T-helper 17 cell (primary cell): ENCODE measurements at regions not wholly inside any gene's neighbourhood (a gene's known extent, or its start where the extent isn't known, plus 50 kb on each side); places are given as distances from the start of the nearest gene placed in this dataset.
"Not testable (repeated sequence)": the region's sequence is repeated elsewhere in the genome, so short reads cannot be mapped to it uniquely, and the experiment has no call there.

Experiments used
- ATAC-seq: fragments of 150-1000 bp; cut with Tn5 transposase; 2 replicates; pipeline ENCODE4 v1.10.0; 2021; ENCODE audit warnings: mild to moderate bottlenecking, moderate library complexity
- DNase-seq, 3 donors: peaks; one replicate each; pipeline versions ENCODE4 v3.0.0 to v3.0.0-alpha.2; 2020 to 2021
- H3K9me3 ChIP-seq: one replicate; pipeline ENCODE4 v1.7.0; 2013; ENCODE audit warnings: low read length, mild to moderate bottlenecking; ENCODE audit not compliant: control insufficient read depth, poor library complexity, severe bottlenecking
- H3K27ac Mint-ChIP-seq: one replicate; pipeline ENCODE4 v1.8.0; 2022; ENCODE audit warnings: mild to moderate bottlenecking, moderate library complexity, mixed read lengths
- H3K27me3 Mint-ChIP-seq: one replicate; pipeline ENCODE4 v1.8.0; 2022; ENCODE audit warnings: mixed read lengths
- H3K36me3 Mint-ChIP-seq: one replicate; pipeline ENCODE4 v1.8.0; 2022; ENCODE audit warnings: low read depth, mixed read lengths
- H3K4me1 Mint-ChIP-seq: one replicate; pipeline ENCODE4 v1.8.0; 2022; ENCODE audit warnings: mild to moderate bottlenecking, mixed read lengths
- H3K4me3 Mint-ChIP-seq: one replicate; pipeline ENCODE4 v1.8.0; 2022; ENCODE audit warnings: mild to moderate bottlenecking, moderate library complexity, mixed read lengths

GRCh38 chr6:816510-817084 is 123.7 kb upstream of the EXOC2 start:
- H3K27ac Mint-ChIP-seq: no peak overlapping the region
- no peaks in the 10 kb centered on the region for H3K9me3 ChIP-seq
- ATAC-seq (peak; percentile 36), DNase-seq (no peak)
- H3K36me3 Mint-ChIP-seq: no peaks in the 10 kb centered on the region
- H3K4me1 Mint-ChIP-seq: peaks cover 4% of the 10 kb centered on the region
- H3K4me3 Mint-ChIP-seq: no peak overlapping the region
- peaks cover 49% of the 10 kb centered on the region for H3K27me3 Mint-ChIP-seq

- Mint-ChIP-seq H3K27me3 (peaks cover 45% of the 10 kb centered on the region), H3K4me1 (peaks cover 4% of the 10 kb centered on the region), H3K4me3 (no peak overlapping the region), H3K27ac (no peak overlapping the region), H3K36me3 (no peaks in the 10 kb centered on the region)
- no peak for ATAC-seq
- no peak for DNase-seq
- no peaks in the 10 kb centered on the region for H3K9me3 ChIP-seq
Observed at GRCh38 chr6:815348-815738, 122.4 kb upstream of the EXOC2 start.

- no peaks in the 10 kb centered on the region for H3K36me3 Mint-ChIP-seq
- H3K4me1 Mint-ChIP-seq: peaks cover 4% of the 10 kb centered on the region
- DNase-seq: no peak
- peaks cover 45% of the 10 kb centered on the region for H3K27me3 Mint-ChIP-seq
- H3K9me3 ChIP-seq: no peaks in the 10 kb centered on the region
- no peak overlapping the region for H3K27ac Mint-ChIP-seq
- ATAC-seq: no peak
- no peak overlapping the region for H3K4me3 Mint-ChIP-seq
Observed at GRCh38 chr6:814378-815347, 121.7 kb upstream of the EXOC2 start.

- no peak overlapping the region for H3K27ac Mint-ChIP-seq
- H3K4me1 Mint-ChIP-seq: peaks cover 3% of the 10 kb centered on the region
- H3K27me3 Mint-ChIP-seq: peaks cover 27% of the 10 kb centered on the region
- H3K4me3 Mint-ChIP-seq: no peak overlapping the region
- ATAC-seq (no peak), DNase-seq (no peak)
- no peaks in the 10 kb centered on the region for H3K36me3 Mint-ChIP-seq
- H3K9me3 ChIP-seq: no peaks in the 10 kb centered on the region
Observed at GRCh38 chr6:811831-812230, 118.9 kb upstream of the EXOC2 start.

GRCh38 chr6:811191-811590 is 118.3 kb upstream of the EXOC2 start:
- no peaks in the 10 kb centered on the region for H3K9me3 ChIP-seq
- no peaks in the 10 kb centered on the region for H3K4me1 Mint-ChIP-seq
- ATAC-seq: no peak
- no peak overlapping the region for H3K4me3 Mint-ChIP-seq
- peaks cover 27% of the 10 kb centered on the region for H3K27me3 Mint-ChIP-seq
- DNase-seq: no peak
- no peaks in the 10 kb centered on the region for H3K36me3 Mint-ChIP-seq
- H3K27ac Mint-ChIP-seq: no peak overlapping the region

- DNase-seq: no peak
- Mint-ChIP-seq H3K4me3 (no peak overlapping the region), H3K27me3 (peaks cover 53% of the 10 kb centered on the region), H3K27ac (no peak overlapping the region), H3K36me3 (peaks cover 14% of the 10 kb centered on the region), H3K4me1 (peaks cover 3% of the 10 kb centered on the region)
- H3K9me3 ChIP-seq: no peaks in the 10 kb centered on the region
- ATAC-seq: no peak
Observed at GRCh38 chr6:804771-805170, 111.8 kb upstream of the EXOC2 start.

GRCh38 chr6:804317-804716 is 111.4 kb upstream of the EXOC2 start:
- no peak for DNase-seq
- Mint-ChIP-seq H3K4me3 (no peak overlapping the region), H3K27me3 (peaks cover 58% of the 10 kb centered on the region), H3K4me1 (peaks cover 3% of the 10 kb centered on the region), H3K36me3 (peaks cover 14% of the 10 kb centered on the region), H3K27ac (no peak overlapping the region)
- no peak for ATAC-seq
- no peaks in the 10 kb centered on the region for H3K9me3 ChIP-seq

GRCh38 chr6:803191-803977 is 110.4 kb upstream of the EXOC2 start:
- Mint-ChIP-seq H3K36me3 (peaks cover 14% of the 10 kb centered on the region), H3K4me3 (no peak overlapping the region), H3K27ac (no peak overlapping the region), H3K4me1 (peaks cover 3% of the 10 kb centered on the region), H3K27me3 (peaks cover 63% of the 10 kb centered on the region)
- no peaks in the 10 kb centered on the region for H3K9me3 ChIP-seq
- ATAC-seq (no peak), DNase-seq (no peak)

GRCh38 chr6:802701-803100 is 109.8 kb upstream of the EXOC2 start:
- Mint-ChIP-seq H3K4me1 (peaks cover 5% of the 10 kb centered on the region), H3K36me3 (peaks cover 14% of the 10 kb centered on the region)

GRCh38 chr6:802223-802622 is 109.3 kb upstream of the EXOC2 start:
- DNase-seq, H3K9me3 ChIP-seq, H3K27ac Mint-ChIP-seq, H3K4me1 Mint-ChIP-seq, ATAC-seq, H3K4me3 Mint-ChIP-seq: not testable (repeated sequence)
- H3K36me3 Mint-ChIP-seq: peaks cover 14% of the 10 kb centered on the region
- H3K27me3 Mint-ChIP-seq: peaks cover 73% of the 10 kb centered on the region

More at GRCh38 chr6:802701-803100, 109.8 kb upstream of the EXOC2 start:
- Mint-ChIP-seq H3K27ac (no peak overlapping the region), H3K4me3 (no peak overlapping the region), H3K27me3 (peaks cover 70% of the 10 kb centered on the region)
- no peak for ATAC-seq
- no peak for DNase-seq
- no peaks in the 10 kb centered on the region for H3K9me3 ChIP-seq

- Mint-ChIP-seq H3K36me3 (peaks cover 11% of the 10 kb centered on the region), H3K27me3 (peaks cover 71% of the 10 kb centered on the region), H3K4me1 (peaks cover 5% of the 10 kb centered on the region), H3K27ac (no peak overlapping the region), H3K4me3 (no peak overlapping the region)
- H3K9me3 ChIP-seq: no peaks in the 10 kb centered on the region
- DNase-seq (no peak), ATAC-seq (no peak)
Observed at GRCh38 chr6:799769-800168, 106.8 kb upstream of the EXOC2 start.

GRCh38 chr6:797479-798077 is 104.6 kb upstream of the EXOC2 start:
- H3K27me3 Mint-ChIP-seq: peaks cover 68% of the 10 kb centered on the region
- peaks cover 3% of the 10 kb centered on the region for H3K36me3 Mint-ChIP-seq
- ATAC-seq: peak; percentile 40
- H3K4me3 Mint-ChIP-seq: no peak overlapping the region
- peak in 1 of 3 donors; percentile 8 for DNase-seq
- H3K27ac Mint-ChIP-seq: no peak overlapping the region
- H3K9me3 ChIP-seq: no peaks in the 10 kb centered on the region
- peaks cover 2% of the 10 kb centered on the region for H3K4me1 Mint-ChIP-seq
